ENCODE measurements at regions not wholly inside any gene's neighbourhood (a gene's known extent, or its start where the extent isn't known, plus 50 kb on each side); places are given as distances from the start of the nearest gene placed in this dataset.

DNA sequence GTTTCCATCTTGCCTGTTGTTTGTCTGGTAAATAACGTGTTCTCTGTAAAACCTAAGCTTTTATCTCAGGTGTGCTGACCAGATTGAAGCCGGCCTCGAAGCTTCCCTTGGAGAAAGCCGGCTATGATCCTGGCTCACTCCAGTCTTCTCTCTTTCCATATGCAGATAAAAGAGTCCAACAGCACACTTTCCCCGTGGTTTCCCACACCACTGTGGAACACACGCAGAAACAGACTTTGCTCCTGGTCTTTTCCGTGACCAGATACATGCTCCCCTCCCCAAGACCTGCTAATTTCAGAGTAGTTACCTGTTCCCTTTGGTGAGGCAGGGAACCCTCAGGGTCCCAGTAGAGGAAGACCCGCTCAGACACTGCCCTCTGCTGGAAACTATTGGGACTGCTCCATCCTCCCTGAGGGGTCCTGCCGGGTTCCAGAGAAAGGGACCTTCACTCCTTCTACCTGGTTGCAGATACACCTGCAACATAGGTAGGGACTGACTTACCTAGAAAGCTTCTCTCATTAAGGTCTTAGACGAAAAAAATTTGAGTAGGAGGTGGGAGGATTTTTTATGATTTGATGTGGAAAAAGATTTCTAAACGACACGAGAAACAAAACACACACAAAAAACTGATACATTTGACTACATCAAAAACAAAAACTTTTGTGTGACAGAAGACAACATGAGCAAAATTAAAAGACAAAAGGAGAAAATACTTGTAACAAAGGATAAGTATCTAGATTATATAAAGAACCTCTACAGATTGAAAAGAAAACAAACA lies 415.4 kb upstream of the CCDC196 start:
- H2AFZ ChIP-seq (ENCODE audit: low read length): no peak overlapping the region
- H3K79me2 ChIP-seq (ENCODE audit: control insufficient read depth, insufficient read depth, low read length): no peaks in the 10 kb centered on the region
- H3K4me1 ChIP-seq (ENCODE audit: control insufficient read depth, extremely low read depth, insufficient read depth, low read length): no peaks in the 10 kb centered on the region
- TF ChIP-seq EZH2 (IDR thresholded peaks at IDR 0.05; ENCODE audit: low read length, missing control alignments): no peak
- TF ChIP-seq, protein P1, sequence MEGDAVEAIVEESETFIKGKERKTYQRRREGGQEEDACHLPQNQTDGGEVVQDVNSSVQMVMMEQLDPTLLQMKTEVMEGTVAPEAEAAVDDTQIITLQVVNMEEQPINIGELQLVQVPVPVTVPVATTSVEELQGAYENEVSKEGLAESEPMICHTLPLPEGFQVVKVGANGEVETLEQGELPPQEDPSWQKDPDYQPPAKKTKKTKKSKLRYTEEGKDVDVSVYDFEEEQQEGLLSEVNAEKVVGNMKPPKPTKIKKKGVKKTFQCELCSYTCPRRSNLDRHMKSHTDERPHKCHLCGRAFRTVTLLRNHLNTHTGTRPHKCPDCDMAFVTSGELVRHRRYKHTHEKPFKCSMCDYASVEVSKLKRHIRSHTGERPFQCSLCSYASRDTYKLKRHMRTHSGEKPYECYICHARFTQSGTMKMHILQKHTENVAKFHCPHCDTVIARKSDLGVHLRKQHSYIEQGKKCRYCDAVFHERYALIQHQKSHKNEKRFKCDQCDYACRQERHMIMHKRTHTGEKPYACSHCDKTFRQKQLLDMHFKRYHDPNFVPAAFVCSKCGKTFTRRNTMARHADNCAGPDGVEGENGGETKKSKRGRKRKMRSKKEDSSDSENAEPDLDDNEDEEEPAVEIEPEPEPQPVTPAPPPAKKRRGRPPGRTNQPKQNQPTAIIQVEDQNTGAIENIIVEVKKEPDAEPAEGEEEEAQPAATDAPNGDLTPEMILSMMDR (conservative IDR thresholded peaks at IDR 0.05 in 1 of 2, IDR thresholded peaks at IDR 0.05 in 1 of 2; ENCODE audit: low read depth in 1 of 2, low read length in 2 of 2): peak; percentile 68 to 77
- H4K20me1 ChIP-seq (ENCODE audit: control insufficient read depth, extremely low read depth, insufficient read depth, low read length): no peaks in the 10 kb centered on the region
- H3K4me2 ChIP-seq (ENCODE audit: extremely low read depth, insufficient read depth, low read length): no peak overlapping the region
- no peak overlapping the region for H3K4me3 ChIP-seq (replicated peaks in 1 of 4; ENCODE audit: control extremely low read depth in 1 of 4, insufficient read depth in 1 of 4, low read depth in 3 of 4, low read length in 4 of 4)
- peak in 1 of 2 donors; percentile 6 for DNase-seq (ENCODE audit: low read depth in 2 of 2)
- H3K27ac ChIP-seq (ENCODE audit: insufficient read depth, low read length): no peak overlapping the region
- no peaks in the 10 kb centered on the region for H3K9me3 ChIP-seq (ENCODE audit: control insufficient read depth, insufficient read depth, low read depth, low read length)
- H3K36me3 ChIP-seq (ENCODE audit: control insufficient read depth, insufficient read depth, low read length): no peaks in the 10 kb centered on the region
- no peaks in the 10 kb centered on the region for H3K27me3 ChIP-seq (ENCODE audit: control insufficient read depth, insufficient read depth, low read length)
- H3K9ac ChIP-seq (ENCODE audit: insufficient read depth, low read length): no peak overlapping the region

DNA sequence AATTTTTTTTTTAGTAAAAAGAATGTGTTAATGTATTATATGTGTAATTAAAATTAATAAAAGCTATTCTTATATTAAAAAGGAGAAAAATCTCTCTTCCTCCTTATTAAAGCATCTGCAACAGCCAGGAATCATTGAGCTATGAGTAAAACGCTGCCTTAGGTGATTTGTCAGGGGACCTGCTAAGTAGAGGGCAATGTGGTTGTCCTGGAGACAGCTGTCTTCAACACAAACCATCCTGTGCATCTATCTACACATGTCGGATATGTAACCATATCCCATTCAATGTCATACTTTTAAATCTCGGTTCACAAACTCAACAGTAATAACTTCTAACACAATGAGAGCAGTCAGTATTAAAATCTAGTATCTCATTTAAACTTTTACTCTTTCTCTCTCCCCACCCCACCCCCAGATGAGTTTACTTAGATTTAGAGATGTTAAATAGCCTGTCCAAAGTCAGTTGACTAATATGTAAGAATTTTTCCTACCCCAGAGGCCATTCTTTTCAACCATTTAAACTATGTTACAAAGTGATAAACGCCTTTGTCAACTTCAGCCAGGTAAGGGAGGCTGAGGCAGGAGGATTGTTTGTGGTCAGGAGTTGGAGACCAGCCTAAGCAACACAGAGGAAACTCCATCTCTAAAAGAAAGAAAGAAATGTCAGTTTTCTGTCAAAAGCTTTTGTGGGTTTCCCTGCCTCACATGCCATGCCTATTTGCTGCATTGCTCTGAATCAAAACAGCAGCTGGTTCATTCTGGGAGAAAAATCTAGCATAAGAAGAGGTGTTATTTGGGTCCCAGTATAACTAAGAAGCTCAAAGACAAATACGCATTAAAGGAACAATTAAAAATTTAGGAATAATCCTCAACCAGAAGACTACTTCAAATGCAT lies 413.7 kb upstream of the CCDC196 start:
- Histone ChIP-seq H3K4me2 (ENCODE audit: extremely low read depth, insufficient read depth, low read length) (no peak overlapping the region), H3K4me3 (replicated peaks in 1 of 4; ENCODE audit: control extremely low read depth in 1 of 4, insufficient read depth in 1 of 4, low read depth in 3 of 4, low read length in 4 of 4) (no peak overlapping the region), H4K20me1 (ENCODE audit: control insufficient read depth, extremely low read depth, insufficient read depth, low read length) (no peaks in the 10 kb centered on the region), H3K79me2 (ENCODE audit: control insufficient read depth, insufficient read depth, low read length) (no peaks in the 10 kb centered on the region), H3K4me1 (ENCODE audit: control insufficient read depth, extremely low read depth, insufficient read depth, low read length) (no peaks in the 10 kb centered on the region), H3K9me3 (ENCODE audit: control insufficient read depth, insufficient read depth, low read depth, low read length) (no peaks in the 10 kb centered on the region), H3K27me3 (ENCODE audit: control insufficient read depth, insufficient read depth, low read length) (no peaks in the 10 kb centered on the region), H2AFZ (ENCODE audit: low read length) (no peak overlapping the region), H3K27ac (ENCODE audit: insufficient read depth, low read length) (no peak overlapping the region), H3K36me3 (ENCODE audit: control insufficient read depth, insufficient read depth, low read length) (no peaks in the 10 kb centered on the region), H3K9ac (ENCODE audit: insufficient read depth, low read length) (no peak overlapping the region)
- no peak for DNase-seq (ENCODE audit: low read depth in 2 of 2)
- TF ChIP-seq EZH2 (IDR thresholded peaks at IDR 0.05; ENCODE audit: low read length, missing control alignments): no peak
- TF ChIP-seq, protein P1 (conservative IDR thresholded peaks at IDR 0.05 in 1 of 2, IDR thresholded peaks at IDR 0.05 in 1 of 2; ENCODE audit: low read depth in 1 of 2, low read length in 2 of 2): no peak

DNA sequence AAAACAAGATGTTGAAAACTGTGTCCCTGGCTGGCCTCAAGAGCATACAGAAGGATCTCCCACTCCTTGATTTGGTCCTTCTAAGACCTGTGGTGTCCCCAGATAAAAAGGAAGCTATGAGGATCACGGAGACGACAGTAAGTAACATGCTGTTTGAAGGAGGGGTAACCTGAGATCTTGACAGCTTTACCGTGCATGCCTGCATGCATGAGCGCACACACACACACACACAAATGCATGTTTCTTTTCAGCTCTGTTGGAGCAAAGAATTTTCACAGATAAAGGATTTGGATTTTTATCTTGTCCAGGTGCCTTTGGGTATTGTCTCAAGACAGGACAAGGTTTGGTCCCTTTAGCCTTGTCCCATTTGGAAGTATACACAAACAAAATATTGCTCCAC lies 411.6 kb upstream of the CCDC196 start:
- no peaks in the 10 kb centered on the region for H4K20me1 ChIP-seq (ENCODE audit: control insufficient read depth, extremely low read depth, insufficient read depth, low read length)
- H3K27me3 ChIP-seq (ENCODE audit: control insufficient read depth, insufficient read depth, low read length): no peaks in the 10 kb centered on the region
- no peaks in the 10 kb centered on the region for H3K36me3 ChIP-seq (ENCODE audit: control insufficient read depth, insufficient read depth, low read length)
- H3K4me2 ChIP-seq (ENCODE audit: extremely low read depth, insufficient read depth, low read length): no peak overlapping the region
- no peak overlapping the region for H3K4me3 ChIP-seq (replicated peaks in 1 of 4; ENCODE audit: control extremely low read depth in 1 of 4, insufficient read depth in 1 of 4, low read depth in 3 of 4, low read length in 4 of 4)
- H3K79me2 ChIP-seq (ENCODE audit: control insufficient read depth, insufficient read depth, low read length): no peaks in the 10 kb centered on the region
- DNase-seq (ENCODE audit: low read depth in 2 of 2): peak in 1 of 2 donors; percentile 2
- no peak overlapping the region for H3K27ac ChIP-seq (ENCODE audit: insufficient read depth, low read length)
- no peaks in the 10 kb centered on the region for H3K9me3 ChIP-seq (ENCODE audit: control insufficient read depth, insufficient read depth, low read depth, low read length)
- H2AFZ ChIP-seq (ENCODE audit: low read length): no peak overlapping the region
- TF ChIP-seq, protein P1 (conservative IDR thresholded peaks at IDR 0.05 in 1 of 2, IDR thresholded peaks at IDR 0.05 in 1 of 2; ENCODE audit: low read depth in 1 of 2, low read length in 2 of 2): no peak
- no peak for TF ChIP-seq EZH2 (IDR thresholded peaks at IDR 0.05; ENCODE audit: low read length, missing control alignments)
- H3K4me1 ChIP-seq (ENCODE audit: control insufficient read depth, extremely low read depth, insufficient read depth, low read length): no peaks in the 10 kb centered on the region
- no peak overlapping the region for H3K9ac ChIP-seq (ENCODE audit: insufficient read depth, low read length)

All from fibroblast of lung (primary cell).